Right lobe of liver (tissue), 6 donors: ENCODE measurements at regions not wholly inside any gene's neighbourhood (a gene's known extent, or its start where the extent isn't known, plus 50 kb on each side); places are given as distances from the start of the nearest gene placed in this dataset.
"Not testable (repeated sequence)": the region's sequence is repeated elsewhere in the genome, so short reads cannot be mapped to it uniquely, and the experiment has no call there.

Experiments
- ATAC-seq, 4 donors: fragments of 200-7000 bp; cut with Tn5 transposase; one replicate each; pipeline ENCODE4 v1.9.1; 2020; ENCODE audit warnings: mild to moderate bottlenecking in 4 of 4, moderate library complexity in 4 of 4
- DNase-seq, 3 donors: peaks; one replicate each; pipeline ENCODE4 v3.0.0-alpha.2; 2020
- H3K27ac ChIP-seq, 3 donors: fragments of 200-600 bp; one replicate each; pipeline ENCODE4 v1.8.0; 2022
- H3K27me3 ChIP-seq, 2 donors: fragments of 200-600 bp; one replicate each; pipeline ENCODE4 v1.8.0; 2022
- H3K36me3 ChIP-seq, 4 donors: fragments of 200-600 bp; sonication (generic) in 1 of 4; one replicate each; pipeline versions ENCODE4 v1.5.1 to v1.8.0; 2017 to 2022; ENCODE audit warnings: control low read depth in 1 of 4
- H3K4me1 ChIP-seq, 4 donors: fragments of 200-600 bp; sonication (generic) in 1 of 4; one replicate each; pipeline versions ENCODE4 v1.5.1 to v1.8.0; 2017 to 2022; ENCODE audit warnings: control low read depth in 1 of 4
- H3K4me3 ChIP-seq, 3 donors: fragments of 200-600 bp; one replicate each; pipeline ENCODE4 v1.8.0; 2022
- H3K9me3 ChIP-seq, 4 donors: fragments of 200-600 bp; sonication (generic) in 1 of 4; one replicate each; pipeline versions ENCODE4 v1.5.1 to v1.8.0; 2017 to 2022; ENCODE audit warnings: control low read depth in 1 of 4
- POLR2A ChIP-seq: fragments of 450-650 bp; IDR thresholded peaks from one replicate; pipeline ENCODE4 v1.6.1; 2017; ENCODE audit warnings: antibody characterized with exemption, mild to moderate bottlenecking
- WGBS: methylation state at CpG from one replicate; pipeline ENCODE4 v1.1.6; 2018; ENCODE audit warnings: low coverage, low lambda C conversion rate; ENCODE audit not compliant: insufficient coverage; ENCODE audit errors: missing lambda C conversion rate; 5-methylcytosine and 5-hydroxymethylcytosine counted together
- intact Hi-C, 2 donors: fragments of 100-400 bp; cut with DNase I; formaldehyde crosslinking; loops; one replicate each; pipeline versions ENCODE4 v1.11.2 to v1.14.1; 2022
- TF ChIP-seq, protein P1 (sequence below), 4 donors: fragments of 200-600 bp in 3 of 4; fragments of 450-650 bp in 1 of 4; IDR thresholded peaks; one replicate each; pipeline versions ENCODE4 v1.5.1 to v1.8.0; 2016 to 2022; ENCODE audit warnings: antibody characterized with exemption in 4 of 4, mild to moderate bottlenecking in 2 of 4
- donor health status: DM: no; HTN: yes; CAD: no.
- donor health status: DM: no; HTN: no; CAD: no.
- donor health status: DM: no; HTN: no; CAD: no.
- donor health status: DM: no; HTN: yes; CAD: no.
- donor health status: DM: no; HTN: yes; CAD: no.

DNA sequence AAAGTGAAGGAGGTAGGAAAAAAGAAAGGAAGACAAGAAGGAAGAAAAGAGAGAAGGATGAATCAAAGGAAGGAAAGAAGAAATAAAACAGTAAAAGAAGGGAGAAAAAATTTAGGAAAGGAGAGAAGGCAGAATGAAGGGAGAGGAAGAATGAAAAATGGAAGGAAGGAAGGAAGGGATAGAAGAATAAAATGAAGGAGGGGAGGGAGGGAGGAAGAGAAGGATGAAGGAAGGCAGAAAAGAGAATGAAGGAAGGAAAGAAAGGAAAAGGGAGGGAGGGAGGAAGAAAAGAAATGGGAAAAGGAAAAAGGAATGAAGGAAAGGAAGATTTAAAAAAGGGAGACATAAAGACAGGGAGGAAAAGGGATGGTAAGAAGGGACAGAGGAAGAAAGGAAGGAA is 393.7 kb upstream of the GRM7 start:
- TF ChIP-seq, protein P1, sequence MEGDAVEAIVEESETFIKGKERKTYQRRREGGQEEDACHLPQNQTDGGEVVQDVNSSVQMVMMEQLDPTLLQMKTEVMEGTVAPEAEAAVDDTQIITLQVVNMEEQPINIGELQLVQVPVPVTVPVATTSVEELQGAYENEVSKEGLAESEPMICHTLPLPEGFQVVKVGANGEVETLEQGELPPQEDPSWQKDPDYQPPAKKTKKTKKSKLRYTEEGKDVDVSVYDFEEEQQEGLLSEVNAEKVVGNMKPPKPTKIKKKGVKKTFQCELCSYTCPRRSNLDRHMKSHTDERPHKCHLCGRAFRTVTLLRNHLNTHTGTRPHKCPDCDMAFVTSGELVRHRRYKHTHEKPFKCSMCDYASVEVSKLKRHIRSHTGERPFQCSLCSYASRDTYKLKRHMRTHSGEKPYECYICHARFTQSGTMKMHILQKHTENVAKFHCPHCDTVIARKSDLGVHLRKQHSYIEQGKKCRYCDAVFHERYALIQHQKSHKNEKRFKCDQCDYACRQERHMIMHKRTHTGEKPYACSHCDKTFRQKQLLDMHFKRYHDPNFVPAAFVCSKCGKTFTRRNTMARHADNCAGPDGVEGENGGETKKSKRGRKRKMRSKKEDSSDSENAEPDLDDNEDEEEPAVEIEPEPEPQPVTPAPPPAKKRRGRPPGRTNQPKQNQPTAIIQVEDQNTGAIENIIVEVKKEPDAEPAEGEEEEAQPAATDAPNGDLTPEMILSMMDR (IDR thresholded peaks at IDR 0.05): no peak
- TF ChIP-seq POLR2A: no peak
- Histone ChIP-seq H3K9me3 (no peaks in the 10 kb centered on the region), H3K36me3 (no peaks in the 10 kb centered on the region), H3K27me3 (no peaks in the 10 kb centered on the region), H3K4me1 (no peaks in the 10 kb centered on the region), H3K27ac (no peak overlapping the region), H3K4me3 (no peak overlapping the region)
- intact Hi-C loops: no loop called here
- ATAC-seq (no peak), DNase-seq (no peak)

DNA sequence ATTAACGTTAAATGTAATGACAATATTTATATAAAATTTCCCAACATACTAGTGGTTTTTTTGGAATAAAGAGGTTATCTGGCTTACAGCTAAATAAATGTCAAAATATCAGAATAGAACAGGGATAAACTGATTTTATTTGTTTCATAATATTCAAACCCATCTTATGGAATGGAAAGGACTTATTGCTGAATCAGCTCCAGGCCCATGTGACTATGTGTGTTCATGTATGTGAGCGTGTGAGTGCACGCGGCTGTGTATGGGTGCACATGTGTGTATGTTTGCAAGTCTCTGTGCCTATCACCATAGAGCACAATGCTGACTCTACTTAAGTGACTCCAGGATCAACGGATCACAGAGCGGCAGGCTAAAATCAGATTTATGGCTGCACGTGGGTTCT is 392.3 kb upstream of the GRM7 start:
- intact Hi-C loops: no loop called here
- no peaks in the 10 kb centered on the region for H3K9me3 ChIP-seq
- no peaks in the 10 kb centered on the region for H3K27me3 ChIP-seq
- no peak overlapping the region for H3K4me3 ChIP-seq
- H3K4me1 ChIP-seq: no peaks in the 10 kb centered on the region
- no peak for TF ChIP-seq POLR2A
- 66% methylated on average over 7 of the region's 7 CpGs for WGBS
- H3K27ac ChIP-seq: no peak overlapping the region
- ATAC-seq (no peak), DNase-seq (no peak)
- no peaks in the 10 kb centered on the region for H3K36me3 ChIP-seq

DNA sequence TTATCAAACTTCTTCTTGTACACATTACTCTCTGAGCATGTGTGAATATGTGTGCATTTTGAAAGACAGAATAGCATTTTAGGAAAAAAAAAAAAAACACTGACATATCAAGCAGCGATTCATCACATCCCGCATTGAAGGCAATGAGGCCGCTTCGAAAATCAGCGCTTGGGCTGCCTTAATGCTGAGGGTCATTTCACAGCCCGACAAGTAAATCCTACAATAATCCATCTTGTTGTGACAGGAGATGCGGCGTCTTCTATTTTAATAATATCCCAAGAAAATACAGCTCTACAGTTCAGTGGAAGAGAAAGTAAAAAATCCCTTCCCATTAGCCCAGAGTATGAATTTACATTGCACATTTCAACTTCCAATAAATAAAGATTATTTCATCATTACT is 389.2 kb upstream of the GRM7 start:
- TF ChIP-seq POLR2A: no peak
- TF ChIP-seq, protein P1 (IDR thresholded peaks at IDR 0.05): no peak
- H3K4me3 ChIP-seq: no peak overlapping the region
- H3K27ac ChIP-seq: no peak overlapping the region
- intact Hi-C loops: no loop called here
- ATAC-seq (no peak), DNase-seq (no peak)
- 64% methylated on average over 8 of the region's 8 CpGs for WGBS
- no peaks in the 10 kb centered on the region for H3K36me3 ChIP-seq
- no peaks in the 10 kb centered on the region for H3K4me1 ChIP-seq
- H3K9me3 ChIP-seq: no peaks in the 10 kb centered on the region
- H3K27me3 ChIP-seq: no peaks in the 10 kb centered on the region

DNA sequence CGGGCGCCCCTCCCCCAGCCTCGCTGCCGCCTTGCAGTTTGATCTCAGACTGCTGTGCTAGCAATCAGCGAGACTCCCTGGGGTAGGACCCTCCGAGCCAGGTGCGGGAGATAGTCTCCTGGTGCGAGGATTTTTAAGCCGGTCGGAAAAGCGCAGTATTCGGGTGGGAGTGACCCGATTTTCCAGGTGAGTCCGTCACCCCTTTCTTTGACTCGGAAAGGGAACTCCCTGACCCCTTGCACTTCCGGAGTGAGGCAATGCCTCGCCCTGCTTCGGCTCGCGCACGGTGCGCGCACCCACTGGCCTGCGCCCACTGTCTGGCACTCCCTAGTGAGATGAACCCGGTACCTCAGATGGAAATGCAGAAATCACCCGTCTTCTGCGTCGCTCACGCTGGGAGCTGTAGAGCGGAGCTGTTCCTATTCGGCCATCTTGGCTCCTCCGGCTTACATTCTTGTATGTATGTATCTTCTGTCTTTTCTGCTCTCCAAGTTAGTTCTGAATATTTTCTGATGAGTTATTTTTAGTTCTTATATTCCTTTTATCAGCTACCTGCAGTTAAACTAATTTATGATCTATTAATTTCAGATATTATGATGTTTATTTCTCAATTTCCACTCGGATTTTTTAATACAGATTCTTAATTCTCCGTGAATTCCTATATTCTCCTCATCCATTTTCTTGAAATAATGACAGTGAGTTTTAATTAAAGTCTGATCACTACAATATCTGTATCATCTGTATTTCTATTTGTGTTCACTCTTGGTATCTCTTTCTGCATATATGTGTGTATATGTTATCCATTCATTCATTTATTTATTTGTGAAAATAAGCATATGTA is 370.2 kb upstream of the GRM7 start:
- H3K27ac ChIP-seq, intact Hi-C loops, H3K36me3 ChIP-seq, H3K4me1 ChIP-seq, ATAC-seq, DNase-seq, H3K4me3 ChIP-seq, H3K9me3 ChIP-seq, H3K27me3 ChIP-seq: not testable (repeated sequence)
- WGBS: 72% methylated on average over 19 of the region's 34 CpGs

DNA sequence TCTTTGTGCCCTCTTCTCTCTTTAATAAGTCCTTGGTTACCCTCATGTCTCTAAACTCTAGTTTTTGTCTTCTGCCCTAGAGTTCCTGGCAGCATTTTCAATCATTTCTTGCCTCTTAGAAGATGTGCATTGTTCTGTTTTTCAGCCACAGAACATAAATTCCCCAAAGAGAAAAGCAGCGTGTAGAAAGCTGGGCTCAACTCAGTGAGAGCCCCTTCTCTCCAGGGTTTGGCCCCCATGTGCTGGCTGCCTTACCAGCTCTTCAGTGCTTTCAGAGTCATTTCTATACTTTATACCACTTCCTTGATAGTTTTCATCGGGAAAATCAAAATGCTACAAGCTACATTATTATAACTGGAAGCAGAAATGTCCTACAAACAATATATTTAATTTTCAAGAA is 369.1 kb upstream of the GRM7 start:
- Histone ChIP-seq H3K36me3 (no peaks in the 10 kb centered on the region), H3K27me3 (no peaks in the 10 kb centered on the region), H3K4me1 (no peaks in the 10 kb centered on the region), H3K4me3 (no peak overlapping the region), H3K9me3 (no peaks in the 10 kb centered on the region), H3K27ac (no peak overlapping the region)
- TF ChIP-seq POLR2A: no peak
- TF ChIP-seq, protein P1 (IDR thresholded peaks at IDR 0.05): no peak
- intact Hi-C loops: no loop called here
- ATAC-seq (no peak), DNase-seq (no peak)
- 46% methylated on average over 2 of the region's 2 CpGs for WGBS
